Esophagus squamous epithelium (tissue), 4 donors: ENCODE measurements at regions not wholly inside any gene's neighbourhood (a gene's known extent, or its start where the extent isn't known, plus 50 kb on each side); places are given as distances from the start of the nearest gene placed in this dataset.

Source experiments
- CTCF ChIP-seq, 6 experiments: fragments of 450-650 bp in 4 of 6; fragments of 200-600 bp in 2 of 6; sonication (generic) in 2 of 6; IDR thresholded peaks; one replicate each; pipeline ENCODE4 v1.5.1; 2016 to 2019; ENCODE audit warnings: antibody characterized with exemption in 6 of 6, mild to moderate bottlenecking in 4 of 6, moderate library complexity in 4 of 6
- POLR2A ChIP-seq, 4 donors: fragments of 450-650 bp; IDR thresholded peaks; one replicate each; pipeline ENCODE4 v1.6.1; 2017; ENCODE audit warnings: antibody characterized with exemption in 4 of 4, mild to moderate bottlenecking in 4 of 4, moderate library complexity in 3 of 4

- TF ChIP-seq CTCF (IDR thresholded peaks at IDR 0.05) (no peak), POLR2A (IDR thresholded peaks at IDR 0.05) (no peak)
These were observed 123.8 kb upstream of the NAA20 start for GRCh38 chr20:19893356-19893755.
